GM18517 (cell line): ENCODE measurements at regions not wholly inside any gene's neighbourhood (a gene's known extent, or its start where the extent isn't known, plus 50 kb on each side); places are given as distances from the start of the nearest gene placed in this dataset.

ENCODE experiments used
- ATAC-seq: cut with Tn5 transposase; IDR thresholded peaks from one replicate; pipeline ENCODE4 v1.9.1; 2021; ENCODE audit warnings: mild to moderate bottlenecking, moderate library complexity; ENCODE audit not compliant: unreplicated experiment

DNA sequence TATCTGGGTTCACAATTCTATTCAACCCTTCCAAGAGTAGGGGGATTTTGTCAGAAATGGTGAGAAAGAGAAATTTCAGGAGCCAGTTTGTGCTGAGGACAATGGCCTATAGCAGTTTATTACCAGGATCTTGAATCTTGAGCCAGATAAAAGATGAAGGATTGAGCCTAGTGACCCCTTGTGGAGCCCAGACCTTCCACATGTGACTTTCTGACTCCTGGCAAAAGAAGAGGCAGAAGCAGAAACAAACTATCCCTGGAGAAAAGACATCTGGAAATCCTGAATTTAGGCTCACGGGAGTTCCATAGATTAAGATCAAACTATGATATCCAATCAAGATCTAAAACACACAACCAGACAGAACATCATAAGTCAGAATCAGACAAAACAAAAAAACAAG is 60.9 kb upstream of the CHRM2 start:
- no peak for ATAC-seq

DNA sequence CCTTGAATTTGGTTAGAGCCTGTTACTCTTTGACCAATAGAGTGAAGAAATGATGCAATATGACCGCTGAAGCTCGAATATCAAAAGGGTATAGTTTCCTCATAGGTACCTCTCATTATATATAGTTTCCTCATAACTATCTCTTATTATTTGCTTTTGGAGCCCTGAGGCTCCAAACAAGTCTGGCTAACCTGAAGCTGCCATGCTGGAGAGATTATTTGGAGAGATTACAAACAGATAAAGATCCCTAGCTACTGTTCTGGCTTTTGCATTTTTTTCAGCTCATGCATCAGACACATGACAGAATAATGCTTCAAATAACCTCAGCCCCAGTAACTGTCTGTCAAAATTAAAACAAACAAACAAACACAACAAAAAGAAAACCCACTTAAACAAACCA is 65.4 kb upstream of the CHRM2 start:
- ATAC-seq: no peak

DNA sequence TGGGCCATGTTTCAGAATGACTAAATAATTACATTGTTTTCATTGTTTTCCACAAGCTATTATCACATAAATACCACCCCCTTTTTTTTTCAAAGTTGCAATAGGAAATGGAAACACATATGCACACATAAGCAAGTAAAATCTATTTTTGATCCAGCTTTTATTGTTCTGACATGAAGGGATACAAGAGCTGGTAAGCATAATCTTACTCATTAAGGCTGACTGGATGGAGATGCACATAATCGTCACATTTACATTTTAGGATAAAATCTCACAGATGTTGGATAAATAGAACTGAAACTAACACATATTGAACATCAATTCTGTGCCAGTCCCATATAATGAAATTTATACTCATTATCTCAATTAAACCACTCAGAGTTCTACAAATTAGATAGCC is 84.5 kb upstream of the CHRM2 start:
- ATAC-seq: no peak

DNA sequence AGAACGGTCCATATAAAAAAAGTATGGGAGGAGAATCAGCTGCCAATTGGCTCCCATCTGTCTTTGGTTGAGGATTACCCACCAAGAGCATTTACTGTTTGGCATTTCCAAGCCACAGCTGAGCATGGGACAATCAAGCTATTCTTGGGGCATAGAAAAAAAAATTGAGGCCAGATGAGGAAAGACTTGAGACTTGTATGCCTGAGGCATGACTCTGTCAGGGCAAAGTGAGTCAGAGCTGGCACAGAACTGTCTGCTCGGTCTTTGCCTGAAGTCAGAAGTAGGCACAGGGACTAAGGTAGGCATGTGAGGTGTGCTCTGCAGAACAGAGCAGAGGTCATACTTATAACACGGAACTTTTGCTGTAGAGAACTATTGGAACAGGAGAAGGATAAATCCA is 126.5 kb upstream of the CHRM2 start:
- ATAC-seq: no peak

DNA sequence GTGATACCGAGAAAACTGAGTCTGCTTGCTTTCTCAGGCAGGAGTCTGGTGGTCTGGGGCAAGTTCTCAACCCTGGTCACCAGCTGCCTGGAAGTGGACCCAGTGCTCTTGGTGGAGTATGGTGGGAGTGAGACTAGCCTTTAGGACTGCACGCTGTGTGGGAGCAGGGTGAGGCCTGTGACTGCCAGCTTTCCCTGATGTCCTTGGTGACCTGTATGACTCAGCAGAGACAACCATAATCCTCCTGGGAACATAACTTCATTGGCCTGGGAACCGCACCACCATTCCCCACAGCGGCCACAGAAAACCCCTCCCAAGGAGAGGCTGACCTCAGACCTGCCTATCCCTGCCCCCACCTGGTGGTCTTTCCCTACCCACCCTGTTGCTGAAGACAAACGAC is 139.5 kb upstream of the CHRM2 start:
- no peak for ATAC-seq

DNA sequence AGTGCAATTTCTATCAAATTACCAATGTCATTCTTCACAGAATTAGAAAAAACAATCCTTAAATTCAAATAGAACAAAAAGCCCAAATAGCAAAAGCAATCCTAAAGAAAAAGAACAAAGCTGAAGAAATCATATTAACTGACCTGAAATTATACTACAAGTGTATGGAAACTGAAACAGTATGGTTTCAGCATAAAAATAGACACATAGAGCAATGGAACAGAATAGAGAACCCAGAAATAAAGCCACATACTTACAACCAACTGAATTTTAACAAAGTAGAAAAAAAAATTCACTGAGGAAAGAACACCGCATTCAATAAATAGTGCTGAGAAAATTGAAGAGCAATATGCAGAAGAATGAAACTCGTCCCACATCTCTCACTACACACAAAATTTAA is 142.0 kb upstream of the CHRM2 start:
- no peak for ATAC-seq

DNA sequence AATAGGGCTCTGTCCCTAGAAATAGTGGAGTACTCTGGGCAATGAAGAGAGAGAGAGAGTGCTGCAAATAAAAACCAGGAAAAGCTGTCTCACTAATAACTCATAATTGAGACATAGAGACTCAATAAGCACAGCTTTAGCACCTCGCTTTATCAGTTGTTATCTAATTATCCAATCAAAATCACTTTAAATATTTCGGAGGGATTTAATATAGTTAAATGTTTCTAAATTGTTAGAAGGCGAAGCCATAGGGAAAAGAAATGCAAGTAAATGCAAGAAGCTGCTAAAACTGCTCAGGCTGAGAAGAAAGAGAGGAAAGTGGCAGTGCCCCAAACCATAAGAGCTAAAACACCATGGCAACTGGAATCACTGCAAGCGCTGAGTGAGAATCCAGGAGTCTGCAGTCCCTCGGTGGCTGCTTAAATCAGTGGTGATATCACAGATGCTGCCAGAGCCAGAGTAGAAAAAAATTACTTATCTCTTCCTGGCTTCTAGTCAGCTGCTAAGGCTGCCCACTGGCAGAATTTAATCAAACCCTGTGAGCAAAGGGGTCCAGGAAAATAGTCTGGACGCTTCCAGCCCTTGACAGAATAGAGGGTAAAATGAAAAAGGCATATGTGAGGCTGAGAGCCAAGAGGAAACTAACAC is 150.4 kb upstream of the CHRM2 start:
- ATAC-seq: no peak

DNA sequence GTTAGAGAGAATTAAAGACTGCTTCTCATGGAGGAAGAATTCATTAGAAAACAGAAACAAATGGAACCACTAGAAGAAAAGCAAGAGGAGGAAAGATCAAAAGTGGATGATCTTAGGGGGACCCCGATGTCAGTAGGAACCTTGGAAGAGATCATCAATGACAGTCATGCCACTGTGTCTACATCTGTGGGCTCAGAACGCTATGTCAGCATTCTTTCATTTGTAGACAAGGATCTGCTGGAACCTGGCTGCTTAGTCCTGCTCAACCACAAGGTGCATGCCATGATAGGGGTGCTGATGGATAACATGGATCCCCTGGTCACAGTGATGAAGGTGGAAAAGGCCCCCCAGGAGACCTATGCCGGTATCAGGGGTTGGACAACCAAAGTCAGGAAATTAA is 154.4 kb upstream of the CHRM2 start:
- ATAC-seq: no peak

DNA sequence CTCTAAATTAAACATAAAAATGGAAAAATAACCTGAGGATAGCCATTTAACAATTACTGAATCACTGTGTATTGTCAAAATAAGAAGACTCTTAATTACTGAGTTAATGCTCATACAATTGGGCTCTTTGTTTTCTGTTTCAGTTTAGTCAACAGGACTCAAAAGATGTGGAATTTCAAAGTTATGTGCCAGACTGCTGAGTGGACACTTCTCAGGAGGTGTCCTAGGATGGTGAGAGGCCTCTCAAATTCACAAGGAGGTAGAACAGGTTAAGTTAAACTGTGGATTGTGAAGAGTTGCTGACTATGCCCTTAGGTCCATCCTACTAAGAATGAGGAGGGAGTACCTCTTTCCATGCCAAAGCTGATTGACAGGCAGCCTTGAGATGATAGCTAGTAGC is 157.7 kb upstream of the CHRM2 start:
- no peak for ATAC-seq

DNA sequence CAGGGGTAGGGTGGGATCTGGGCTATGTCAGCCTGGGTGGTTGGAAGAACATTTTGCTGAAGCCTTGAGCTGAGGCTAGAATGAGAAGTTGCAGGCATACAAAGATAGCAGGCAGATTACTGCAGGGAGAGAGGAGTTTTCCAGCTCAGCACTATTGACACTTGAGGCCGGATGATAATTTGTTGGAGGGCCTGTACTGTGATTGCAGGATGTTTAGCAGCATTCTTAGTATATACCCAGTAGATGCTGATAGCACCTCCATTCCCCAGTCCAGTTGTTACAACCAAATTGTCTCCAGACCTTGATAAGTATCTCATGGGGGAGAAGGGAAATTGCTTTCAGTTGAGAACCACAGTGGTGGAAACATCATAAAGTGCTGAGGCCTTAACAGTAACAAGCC is 158.6 kb upstream of the CHRM2 start:
- no peak for ATAC-seq

DNA sequence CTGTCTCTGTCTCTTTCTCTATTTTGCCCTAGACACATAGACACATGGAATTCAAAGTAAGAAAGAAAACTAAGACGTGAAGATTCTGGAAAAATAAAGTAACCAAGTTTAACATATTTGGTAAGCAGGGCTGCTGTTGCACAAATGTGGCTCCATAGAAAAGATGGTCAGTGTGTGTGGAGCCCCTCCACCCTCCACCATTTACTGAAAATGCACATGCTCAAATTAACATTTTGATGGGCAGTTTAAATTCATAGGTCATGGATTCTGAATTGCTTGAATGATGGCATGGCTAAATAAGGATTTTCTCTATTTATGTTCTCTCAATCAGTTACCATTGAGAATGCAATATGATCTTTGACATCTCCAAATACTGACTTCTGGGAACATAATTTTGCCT is 165.5 kb upstream of the CHRM2 start:
- no peak for ATAC-seq

DNA sequence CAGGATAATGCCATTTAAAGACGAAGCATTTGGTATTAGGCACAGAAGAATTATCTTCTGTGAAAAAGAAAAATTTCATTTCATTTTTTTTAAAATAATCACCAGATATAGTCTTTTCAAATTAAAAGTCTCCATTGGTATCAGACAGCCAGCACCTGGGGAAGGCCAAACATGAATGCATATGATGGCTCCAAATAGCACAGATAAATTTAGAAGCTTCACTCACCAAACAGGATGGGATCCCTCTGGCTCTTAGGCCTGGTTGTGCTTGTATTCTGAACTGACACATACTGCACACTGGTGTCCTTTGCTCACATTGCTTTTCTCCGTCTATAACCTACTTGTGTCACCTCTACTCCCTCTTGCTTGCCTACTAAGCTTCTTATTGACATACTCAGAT is 169.5 kb upstream of the CHRM2 start:
- no peak for ATAC-seq

DNA sequence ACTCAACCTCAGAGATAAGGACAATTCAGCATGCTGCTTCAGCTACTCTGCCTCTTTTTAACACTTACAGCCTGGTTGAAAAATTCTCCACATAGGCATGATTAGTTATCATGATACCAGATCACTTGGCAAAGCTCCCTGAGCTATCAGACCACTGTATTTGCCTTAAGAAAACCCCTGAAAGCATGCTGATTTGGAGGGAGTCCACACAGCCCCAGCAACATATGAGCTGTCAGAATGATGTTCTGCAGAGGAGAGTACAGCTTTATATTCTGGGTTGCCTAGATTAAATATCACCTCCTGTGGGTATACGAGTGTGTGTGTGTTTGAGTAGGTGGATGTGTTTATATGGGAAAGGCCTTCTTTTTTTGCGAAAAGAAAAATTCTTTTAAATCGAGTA is 170.2 kb upstream of the CHRM2 start:
- no peak for ATAC-seq

DNA sequence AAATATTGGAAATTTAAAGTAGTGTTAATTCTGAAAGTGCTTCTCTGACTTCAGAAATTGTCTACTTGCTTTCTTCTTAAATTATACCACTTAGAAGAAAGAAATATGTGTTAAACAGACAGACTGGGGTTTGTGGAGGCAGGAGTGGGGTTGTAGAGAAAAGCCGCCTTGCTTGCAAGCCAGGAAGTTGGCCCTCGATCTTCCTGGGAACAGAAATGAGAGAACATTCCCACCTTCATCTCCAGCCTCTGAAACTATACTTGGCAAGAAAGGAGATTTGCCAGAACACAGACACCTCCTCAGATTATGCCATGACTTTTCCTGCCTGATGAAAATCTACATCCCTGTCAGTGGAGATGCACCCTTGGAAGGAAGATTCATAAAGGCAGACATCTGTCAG is 171.2 kb upstream of the CHRM2 start:
- no peak for ATAC-seq

DNA sequence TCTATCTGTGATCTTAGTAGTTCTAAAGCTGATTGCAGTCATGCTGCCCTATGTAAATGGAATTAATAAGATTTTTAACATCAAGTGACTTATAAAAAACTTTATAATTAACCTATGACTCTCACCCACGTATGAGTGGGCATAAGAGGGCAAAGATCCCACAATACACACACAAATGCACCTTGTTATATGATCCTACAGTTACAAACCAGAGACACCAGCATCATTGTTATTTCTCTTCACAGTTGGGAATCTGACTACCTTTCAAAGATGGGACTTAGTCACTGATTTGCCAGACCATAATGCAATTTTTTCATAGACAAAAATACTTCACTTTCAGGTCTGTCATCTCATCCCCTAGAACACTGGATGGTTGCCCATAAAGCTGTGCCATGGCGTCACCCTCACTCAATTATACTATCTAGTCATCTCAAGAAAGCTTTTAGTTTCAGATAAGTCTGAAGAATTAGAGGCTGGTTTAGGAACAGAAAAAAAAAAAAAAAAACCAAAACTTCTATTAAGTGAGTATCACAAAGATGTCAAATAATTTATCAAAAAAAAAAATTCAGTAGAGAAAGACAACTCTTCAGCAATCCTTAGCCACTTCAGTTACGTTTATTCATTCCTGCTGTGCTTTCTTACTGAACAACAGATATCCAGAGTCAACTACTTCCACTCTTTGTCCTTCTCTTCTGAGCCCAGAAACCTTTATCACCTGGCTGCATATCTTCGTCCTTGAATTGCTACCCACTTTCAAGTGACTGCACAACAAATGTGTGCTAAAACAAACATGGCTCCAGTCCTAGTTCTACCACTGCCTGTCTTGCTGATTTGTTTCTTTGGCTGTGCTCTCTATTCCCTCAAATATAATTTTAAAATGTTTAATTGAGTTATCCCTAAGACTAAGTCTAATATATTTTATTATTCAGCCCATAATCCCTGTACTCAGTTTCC is 175.0 kb upstream of the CHRM2 start:
- no peak for ATAC-seq

DNA sequence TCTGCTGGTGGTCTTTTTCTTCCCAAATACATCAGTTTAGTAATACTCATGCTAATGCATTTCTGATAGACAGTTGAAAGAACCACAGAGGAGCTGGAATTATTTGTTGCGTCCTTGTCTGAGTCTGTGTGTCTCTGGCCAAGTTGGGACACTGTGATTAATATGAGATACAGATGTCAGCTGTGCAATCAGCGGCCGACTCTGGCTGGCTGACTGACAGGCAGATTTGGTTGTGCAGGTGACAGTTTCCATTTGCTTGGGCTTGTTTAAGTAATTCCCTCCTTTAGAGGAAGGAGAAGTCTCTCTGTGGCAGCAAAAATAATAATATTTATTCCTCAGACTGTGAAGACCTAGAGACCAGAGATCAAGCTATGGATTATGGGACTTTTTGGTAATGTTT is 176.2 kb upstream of the CHRM2 start:
- ATAC-seq: no peak

DNA sequence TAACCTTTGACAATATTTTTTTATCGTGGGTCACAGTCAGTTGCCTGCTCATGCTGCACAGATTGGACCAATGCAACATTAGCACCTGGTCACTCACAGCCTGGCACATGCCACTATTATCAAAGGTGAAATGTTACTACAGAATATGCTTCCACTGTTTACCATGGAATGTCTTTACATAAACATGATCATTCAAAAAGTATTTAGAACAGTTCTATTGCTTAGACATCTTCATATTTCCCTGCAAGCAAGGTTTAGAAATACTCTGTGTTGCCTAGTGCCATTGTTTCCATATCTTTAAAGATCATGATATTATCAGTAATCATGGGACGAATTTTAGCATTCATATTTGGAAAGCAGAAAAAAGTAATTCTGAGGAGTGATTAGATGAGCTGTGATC is 179.9 kb upstream of the CHRM2 start:
- no peak for ATAC-seq

DNA sequence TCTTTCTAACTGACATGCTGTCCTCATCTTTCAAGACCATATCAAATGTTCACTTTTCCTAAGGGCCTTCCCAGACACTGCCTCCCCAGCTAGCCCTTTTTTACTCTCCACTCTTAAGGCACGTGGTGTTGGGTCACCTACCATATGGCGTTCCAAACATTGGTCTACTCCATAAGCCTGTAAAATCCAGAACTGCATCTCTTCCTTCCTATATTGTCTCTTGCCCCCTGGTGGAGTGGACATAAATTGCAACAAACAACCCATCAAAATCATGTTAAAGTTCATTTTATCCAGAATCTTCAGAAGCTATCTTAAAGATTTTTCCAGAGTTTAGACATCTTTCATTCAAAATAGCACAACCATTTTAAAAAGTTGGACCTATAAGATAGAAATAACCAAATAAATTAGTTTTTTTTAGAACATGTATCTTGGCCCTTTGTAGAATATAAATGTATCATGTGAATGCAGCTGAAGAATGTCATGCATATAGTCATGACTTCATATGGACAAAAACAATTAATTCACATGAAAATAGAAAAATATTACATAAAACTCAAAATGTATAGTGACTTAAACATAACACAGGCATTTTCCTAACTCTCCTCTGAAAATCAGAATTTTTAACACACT is 180.6 kb upstream of the CHRM2 start:
- no peak for ATAC-seq

DNA sequence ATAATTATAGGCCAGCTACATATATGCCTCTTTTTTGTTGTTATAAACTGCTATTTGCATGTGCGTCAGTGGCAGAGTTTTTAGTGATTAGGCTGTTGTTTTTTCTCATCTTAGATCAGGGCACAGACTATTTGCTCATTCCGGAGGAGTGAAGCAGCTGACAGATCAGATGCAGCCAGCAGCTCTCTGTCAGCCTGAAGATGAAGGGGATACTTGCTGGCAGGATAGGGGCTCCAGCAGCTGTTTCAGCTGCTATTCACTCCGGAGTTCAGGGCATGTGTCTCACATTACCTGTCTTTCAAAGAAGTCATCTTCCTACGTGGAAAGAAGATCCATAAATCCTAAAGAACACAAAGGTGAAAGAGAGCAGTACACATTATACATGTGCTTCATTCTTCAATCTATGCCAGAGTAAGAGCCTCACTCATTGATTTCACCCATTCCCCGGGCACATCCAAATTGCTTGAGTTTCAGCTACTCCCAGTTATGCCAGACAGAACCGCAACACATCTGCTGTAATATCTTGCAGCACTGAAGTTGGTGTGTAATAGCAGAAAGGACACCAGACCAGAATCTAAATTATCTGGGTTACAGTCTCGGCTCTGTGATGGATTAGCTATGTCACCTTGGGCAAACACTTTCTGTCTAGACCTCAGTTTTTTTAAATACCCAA is 182.8 kb upstream of the CHRM2 start:
- no peak for ATAC-seq

DNA sequence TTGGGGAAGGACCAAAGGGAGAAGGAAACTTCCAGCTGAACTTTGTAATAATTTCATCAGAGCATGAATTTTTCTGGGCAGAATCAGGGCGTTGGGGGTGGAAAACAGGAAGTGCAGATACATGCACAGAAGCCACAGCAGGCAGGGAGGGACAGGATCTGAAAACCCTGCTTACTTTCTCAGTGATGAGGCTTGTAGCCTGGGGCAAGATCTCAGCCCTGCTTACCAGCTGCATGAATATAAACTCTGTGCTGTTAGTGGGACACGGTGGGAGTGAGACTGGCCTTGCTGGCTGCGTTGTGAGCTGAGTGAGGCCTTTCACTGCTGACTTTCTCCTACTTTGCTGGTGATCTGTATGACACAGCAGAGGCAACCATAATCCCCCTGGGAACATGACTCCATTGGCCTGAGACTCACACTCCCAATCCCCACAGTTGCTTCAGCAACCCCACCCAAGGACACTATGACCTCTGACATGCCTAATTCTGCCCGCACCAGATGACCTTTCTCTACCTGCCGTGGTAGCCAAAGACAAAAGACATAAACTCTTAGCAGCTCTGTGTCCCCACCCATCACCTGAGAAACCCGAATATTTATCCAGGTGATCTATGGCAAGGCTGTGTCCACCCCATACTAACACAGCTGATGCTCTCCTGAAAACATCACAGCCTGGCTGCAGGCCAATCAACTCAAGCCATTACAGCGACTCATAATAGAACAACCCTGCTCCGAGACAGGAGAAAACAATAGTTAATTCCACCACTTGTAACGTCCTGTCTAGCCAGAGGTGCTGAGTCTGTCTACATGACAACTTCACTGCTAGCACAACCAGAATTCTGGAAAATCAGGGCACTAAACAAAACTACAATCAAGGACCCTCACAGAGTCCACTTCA is 190.7 kb upstream of the CHRM2 start:
- ATAC-seq: no peak

DNA sequence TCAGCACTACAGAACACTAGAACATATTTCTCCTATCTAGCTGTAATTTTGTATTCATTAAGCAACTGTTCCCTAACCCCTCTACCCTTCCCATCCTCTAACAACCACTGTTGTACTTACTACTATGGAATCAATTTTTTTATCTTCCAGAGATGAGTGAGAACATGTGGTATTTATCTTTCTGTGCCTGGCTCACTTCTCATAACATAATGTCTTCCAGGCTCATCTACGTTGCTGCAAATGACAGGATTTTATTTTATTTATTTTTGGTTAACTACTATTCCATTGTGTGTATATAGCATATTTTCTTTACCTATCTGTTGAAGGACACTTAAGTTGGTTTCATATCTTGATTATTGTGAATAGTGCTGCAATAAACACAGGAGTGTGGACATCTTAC is 200.9 kb upstream of the CHRM2 start:
- no peak for ATAC-seq
